GM06990 (cell line): ENCODE measurements at regions not wholly inside any gene's neighbourhood (a gene's known extent, or its start where the extent isn't known, plus 50 kb on each side); places are given as distances from the start of the nearest gene placed in this dataset.

Experiments
- DNase-seq: peaks from one replicate; pipeline ENCODE4 v3.0.0-alpha.2; 2011; ENCODE audit not compliant: insufficient read length; ENCODE audit errors: extremely low read depth
- H3K27me3 ChIP-seq: replicated peaks from 2 replicates; pipeline ENCODE4 v1.6.0; 2011; ENCODE audit warnings: low read length; ENCODE audit not compliant: control insufficient read depth, insufficient read depth
- H3K36me3 ChIP-seq: 2 replicates; pipeline ENCODE4 v1.5.1; 2011; ENCODE audit warnings: low read length; ENCODE audit not compliant: control insufficient read depth, insufficient read depth
- H3K4me3 ChIP-seq: replicated peaks from 2 replicates; pipeline ENCODE4 v1.5.1; 2011; ENCODE audit warnings: low read depth, mild to moderate bottlenecking, control low read depth, low read length
- CTCF ChIP-seq: IDR thresholded peaks from 2 replicates; pipeline ENCODE4 v1.5.1; 2011; ENCODE audit warnings: low read length, control low read depth, mild to moderate bottlenecking, inconsistent platforms; ENCODE audit not compliant: insufficient read depth, poor library complexity, severe bottlenecking

- no peak for TF ChIP-seq CTCF
- Histone ChIP-seq H3K4me3 (no peak overlapping the region), H3K36me3 (no peaks in the 10 kb centered on the region), H3K27me3 (peaks cover 4% of the 10 kb centered on the region; the same call in 1 of the 2 replicates)
- no peak for DNase-seq
Measured at GRCh38 chr13:50191004-50191403, 175.8 kb downstream of the KCNRG start.

GRCh38 chr13:50192272-50192813, 177.1 kb downstream of the KCNRG start:
- Histone ChIP-seq H3K4me3 (no peak overlapping the region), H3K36me3 (no peaks in the 10 kb centered on the region), H3K27me3 (peaks cover 4% of the 10 kb centered on the region; the same call in 1 of the 2 replicates)
- DNase-seq: no peak
- TF ChIP-seq CTCF: no peak

GRCh38 chr13:50195045-50195444, 179.8 kb downstream of the KCNRG start:
- DNase-seq: no peak
- Histone ChIP-seq H3K36me3 (no peaks in the 10 kb centered on the region), H3K4me3 (no peak overlapping the region), H3K27me3 (peaks cover 4% of the 10 kb centered on the region; the same call in 1 of the 2 replicates)
- TF ChIP-seq CTCF: no peak

GRCh38 chr13:50196118-50196517, 180.9 kb downstream of the KCNRG start:
- Histone ChIP-seq H3K27me3 (peaks cover 4% of the 10 kb centered on the region; the same call in 1 of the 2 replicates), H3K36me3 (no peaks in the 10 kb centered on the region), H3K4me3 (no peak overlapping the region)
- no peak for DNase-seq
- no peak for TF ChIP-seq CTCF

GRCh38 chr13:50197705-50198104, 182.5 kb downstream of the KCNRG start:
- H3K36me3 ChIP-seq: no peaks in the 10 kb centered on the region
- no peak for TF ChIP-seq CTCF
- peaks cover 1% of the 10 kb centered on the region; the same call in 1 of the 2 replicates for H3K27me3 ChIP-seq
- no peak overlapping the region for H3K4me3 ChIP-seq
- no peak for DNase-seq

GRCh38 chr13:50198508-50198907, 183.3 kb downstream of the KCNRG start:
- Histone ChIP-seq H3K4me3 (no peak overlapping the region), H3K27me3 (peaks cover 1% of the 10 kb centered on the region; the same call in 1 of the 2 replicates), H3K36me3 (no peaks in the 10 kb centered on the region)
- TF ChIP-seq CTCF: no peak
- no peak for DNase-seq
